ENCODE measurements at regions not wholly inside any gene's neighbourhood (a gene's known extent, or its start where the extent isn't known, plus 50 kb on each side); places are given as distances from the start of the nearest gene placed in this dataset.

- dilution Hi-C loops (cut with MboI; ENCODE audit: extremely low pct_ligation_motif_present, low sequenced_read_pairs): no loop called here
- Histone ChIP-seq H3K27ac (ENCODE audit: insufficient read depth, low read depth, low read length) (no peak overlapping the region), H3K4me3 (replicated peaks in 1 of 3; ENCODE audit: insufficient read depth in 1 of 3, low read depth in 1 of 3, low read length in 3 of 3) (no peak overlapping the region), H3K4me1 (ENCODE audit: control insufficient read depth, extremely low read depth, insufficient read depth, low read length) (no peaks in the 10 kb centered on the region), H3K4me2 (ENCODE audit: insufficient read depth, low read length) (no peak overlapping the region), H2AFZ (ENCODE audit: low read depth, low read length) (no peak overlapping the region), H3K36me3 (ENCODE audit: control insufficient read depth in 2 of 2, extremely low read depth in 1 of 2, insufficient read depth in 2 of 2, low read length in 2 of 2) (no peaks in the 10 kb centered on the region), H3K9me1 (replicated peaks; ENCODE audit: control insufficient read depth, extremely low read depth, insufficient read depth, low read length) (no peaks in the 10 kb centered on the region), H3K27me3 (ENCODE audit: control insufficient read depth in 2 of 2, insufficient read depth in 2 of 2, low read length in 2 of 2) (peaks cover 23 to 25% of the 10 kb centered on the region in 2 experiments), H3K9me3 (replicated peaks; ENCODE audit: control insufficient read depth, insufficient read depth, low read length) (no peaks in the 10 kb centered on the region), H3K79me2 (ENCODE audit: control insufficient read depth, insufficient read depth, low read length) (no peaks in the 10 kb centered on the region), H4K20me1 (replicated peaks; ENCODE audit: control insufficient read depth, extremely low read depth, insufficient read depth, low read length) (no peaks in the 10 kb centered on the region), H3K9ac (replicated peaks; ENCODE audit: extremely low read depth, insufficient read depth, low read length) (no peak overlapping the region)
- CTCF ChIA-PET: interaction anchor here (0.6 to 3.2 kb wide), 5 partner anchors 22 to 900 kb away, joined by 3 to 17 read pairs (median 3); no protein-coding TSS in a partner anchor
- FAIRE-seq: no peak
- POLR2A ChIA-PET: no interaction called here
- intact Hi-C loops (cut with micrococcal nuclease): no loop called here
- DNase-seq (ENCODE audit: low read depth, low spot score): no peak
- no TSS peak for BruUV-seq (replicated peaks)
- no peak for TF ChIP-seq FOS (IDR thresholded peaks at IDR 0.05; ENCODE audit: borderline replicate concordance, insufficient read depth, low read length)
- no peak for TF ChIP-seq POLR2A (IDR thresholded peaks at IDR 0.05; ENCODE audit: low read depth, low read length)
- TF ChIP-seq POLR2AphosphoS5 (IDR thresholded peaks at IDR 0.05; ENCODE audit: insufficient read depth, low read depth, low read length): no peak
- TF ChIP-seq GATA2 (IDR thresholded peaks at IDR 0.05; ENCODE audit: insufficient read depth, insufficient read length, low read depth, low read length): no peak
- TF ChIP-seq CTCF (IDR thresholded peaks at IDR 0.05; ENCODE audit: extremely low read depth in 1 of 2, insufficient read depth in 1 of 2, low read depth in 1 of 2, low read length in 2 of 2): no peak
- no peak for TF ChIP-seq MAX (IDR thresholded peaks at IDR 0.05; ENCODE audit: insufficient read depth, insufficient read length)
- TF ChIP-seq EZH2 (IDR thresholded peaks at IDR 0.05; ENCODE audit: borderline replicate concordance, low read depth, low read length, severe bottlenecking): no peak
- TF ChIP-seq MYC (IDR thresholded peaks at IDR 0.05; ENCODE audit: low read depth, low read length): no peak
- TF ChIP-seq JUN (IDR thresholded peaks at IDR 0.05; ENCODE audit: borderline replicate concordance, insufficient read depth, insufficient read length, low read depth): no peak
Measured at GRCh38 chr7:131883769-131884168, 327.3 kb upstream of the PODXL start.
